GM18861 (cell line): ENCODE measurements at regions not wholly inside any gene's neighbourhood (a gene's known extent, or its start where the extent isn't known, plus 50 kb on each side); places are given as distances from the start of the nearest gene placed in this dataset.

Experiments used
- ATAC-seq: cut with Tn5 transposase; IDR thresholded peaks from one replicate; pipeline ENCODE4 v1.9.1; 2021; ENCODE audit not compliant: unreplicated experiment

- peak; percentile 50 for ATAC-seq
Measured at GRCh38 chr7:22676385-22676784, 50.6 kb upstream of the IL6 start.

GRCh38 chr7:22675917-22676343 lies 51.1 kb upstream of the IL6 start:
- no peak for ATAC-seq

- no peak for ATAC-seq
Measured at GRCh38 chr7:22675421-22675820, 51.6 kb upstream of the IL6 start.

GRCh38 chr7:22672846-22673680 lies 53.9 kb upstream of the IL6 start:
- ATAC-seq, result peak; percentile 65

GRCh38 chr7:22671177-22671879 lies 55.7 kb upstream of the IL6 start:
- ATAC-seq, result no peak

- no peak for ATAC-seq
Measured at GRCh38 chr7:22670422-22670815, 56.6 kb upstream of the IL6 start.

GRCh38 chr7:22669692-22670421 lies 57.1 kb upstream of the IL6 start:
- ATAC-seq, result no peak

- no peak for ATAC-seq
Measured at GRCh38 chr7:22668971-22669401, 58.0 kb upstream of the IL6 start.

GRCh38 chr7:22667562-22668239 lies 59.3 kb upstream of the IL6 start:
- ATAC-seq, result no peak

- no peak for ATAC-seq
Measured at GRCh38 chr7:22667187-22667561, 59.8 kb upstream of the IL6 start.

- ATAC-seq, result no peak
Measured at GRCh38 chr7:22666732-22667131, 60.3 kb upstream of the IL6 start.

- no peak for ATAC-seq
Measured at GRCh38 chr7:22665923-22666322, 61.1 kb upstream of the IL6 start.

GRCh38 chr7:22664988-22665798 lies 61.8 kb upstream of the IL6 start:
- ATAC-seq, result no peak

GRCh38 chr7:22663721-22664120 lies 63.3 kb upstream of the IL6 start:
- ATAC-seq, result no peak

- ATAC-seq, result no peak
Measured at GRCh38 chr7:22663357-22663718, 63.7 kb upstream of the IL6 start.

GRCh38 chr7:22662556-22663356 lies 64.2 kb upstream of the IL6 start:
- ATAC-seq, result no peak

GRCh38 chr7:22662036-22662435 lies 65.0 kb upstream of the IL6 start:
- peak; percentile 36 for ATAC-seq

GRCh38 chr7:22660732-22661131 lies 66.3 kb upstream of the IL6 start:
- ATAC-seq, result no peak

- no peak for ATAC-seq
Measured at GRCh38 chr7:22660293-22660692, 66.7 kb upstream of the IL6 start.

GRCh38 chr7:22659741-22660140 lies 67.3 kb upstream of the IL6 start:
- no peak for ATAC-seq
